Karpas-422 (cell line): ENCODE measurements at regions not wholly inside any gene's neighbourhood (a gene's known extent, or its start where the extent isn't known, plus 50 kb on each side); places are given as distances from the start of the nearest gene placed in this dataset.
"Not testable (repeated sequence)": the region's sequence is repeated elsewhere in the genome, so short reads cannot be mapped to it uniquely, and the experiment has no call there.

Source experiments
- DNase-seq: peaks from one replicate; pipeline ENCODE4 v3.0.0-alpha.2; 2015
- H2AFZ ChIP-seq: fragments of 200-600 bp; sonication (generic); 2 replicates; pipeline ENCODE4 v1.6.1; 2014; ENCODE audit warnings: antibody characterized with exemption, low read length, mixed read lengths
- H3K27ac ChIP-seq: fragments of 200-600 bp; sonication (generic); 2 replicates; pipeline ENCODE4 v1.5.1; 2014; ENCODE audit warnings: mild to moderate bottlenecking, low read length, moderate library complexity
- H3K27me3 ChIP-seq: fragments of 200-600 bp; sonication (generic); 2 replicates; pipeline ENCODE4 v1.6.1; 2014; ENCODE audit warnings: low read length, mixed read lengths
- H3K36me3 ChIP-seq: fragments of 200-600 bp; sonication (generic); 2 replicates; pipeline ENCODE4 v1.6.1; 2014; ENCODE audit warnings: low read length, mixed read lengths; ENCODE audit not compliant: insufficient read depth
- H3K4me1 ChIP-seq: fragments of 200-600 bp; sonication (generic); 2 replicates; pipeline ENCODE4 v1.6.1; 2014; ENCODE audit warnings: mild to moderate bottlenecking, low read length, mixed read lengths
- H3K4me2 ChIP-seq: fragments of 200-600 bp; sonication (generic); 2 replicates; pipeline ENCODE4 v1.6.1; 2014; ENCODE audit warnings: low read length, low read depth, mild to moderate bottlenecking; ENCODE audit not compliant: poor library complexity, severe bottlenecking
- H3K4me3 ChIP-seq: fragments of 200-600 bp; sonication (generic); 2 replicates; pipeline ENCODE4 v1.5.1; 2014; ENCODE audit warnings: mild to moderate bottlenecking, antibody characterized with exemption, low read length, mixed read lengths
- H3K79me2 ChIP-seq: fragments of 200-600 bp; sonication (generic); 2 replicates; pipeline ENCODE4 v1.6.1; 2014; ENCODE audit warnings: mild to moderate bottlenecking, low read length, mixed read lengths
- H3K9ac ChIP-seq: fragments of 200-600 bp; sonication (generic); 2 replicates; pipeline ENCODE4 v1.6.0; 2014; ENCODE audit warnings: low read length
- H3K9me2 ChIP-seq: fragments of 200-600 bp; sonication (generic), shearing (Covaris generic); replicated peaks from 2 replicates; pipeline ENCODE4 v1.6.0; 2014; ENCODE audit warnings: mild to moderate bottlenecking, low read length, moderate library complexity; ENCODE audit not compliant: insufficient read depth
- H3K9me3 ChIP-seq: fragments of 300-700, 200-600 bp; sonication (generic); 2 replicates; pipeline ENCODE4 v1.6.1; 2014; ENCODE audit warnings: low read length, mixed read lengths
- H4K20me1 ChIP-seq: fragments of 200-600 bp; sonication (generic); 2 replicates; pipeline ENCODE4 v1.6.1; 2014; ENCODE audit warnings: mild to moderate bottlenecking, antibody characterized with exemption, low read length, low read depth; ENCODE audit not compliant: insufficient read depth

DNA sequence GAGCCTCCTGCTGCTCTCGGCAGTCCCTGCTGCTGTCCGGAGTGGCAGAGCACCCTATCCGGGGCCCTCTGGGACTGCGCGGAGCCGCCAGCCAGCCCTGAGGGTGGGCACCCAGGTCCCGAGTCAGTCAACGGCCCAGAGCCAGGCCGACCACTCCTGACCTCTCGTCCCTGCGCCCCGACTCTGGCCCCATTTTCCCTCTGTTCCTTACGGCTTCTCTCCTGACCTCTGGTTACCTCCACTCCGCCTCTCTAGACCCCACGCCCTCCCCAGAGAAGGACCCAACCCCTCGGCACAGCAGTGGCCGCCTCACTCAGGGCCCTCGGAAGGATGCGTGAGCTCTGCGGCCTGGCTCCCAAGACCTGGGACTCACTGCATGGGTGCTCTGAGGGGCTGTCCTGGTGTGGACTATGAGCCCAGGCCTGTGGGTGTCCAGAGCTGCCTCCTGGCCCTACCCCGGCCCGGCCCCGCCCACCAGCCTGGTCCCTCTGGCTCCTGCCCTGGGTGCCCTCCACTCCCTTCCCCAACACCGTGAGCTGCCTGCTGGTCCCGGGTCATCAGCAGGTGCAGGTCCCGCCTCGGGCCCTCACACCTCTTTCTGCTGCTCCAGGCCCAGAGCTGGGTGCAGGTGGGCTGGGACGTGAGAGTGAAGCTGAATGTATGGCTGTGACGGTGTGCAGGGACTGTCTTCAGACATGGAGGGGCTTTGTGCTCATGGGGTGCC, 71.8 kb downstream of the TMEM121 start:
- not testable (repeated sequence) for H3K27ac ChIP-seq, H3K27me3 ChIP-seq, H3K9ac ChIP-seq, H3K9me3 ChIP-seq, H3K9me2 ChIP-seq, H4K20me1 ChIP-seq, H2AFZ ChIP-seq, H3K4me1 ChIP-seq, H3K4me2 ChIP-seq, DNase-seq, H3K4me3 ChIP-seq, H3K36me3 ChIP-seq, H3K79me2 ChIP-seq

DNA sequence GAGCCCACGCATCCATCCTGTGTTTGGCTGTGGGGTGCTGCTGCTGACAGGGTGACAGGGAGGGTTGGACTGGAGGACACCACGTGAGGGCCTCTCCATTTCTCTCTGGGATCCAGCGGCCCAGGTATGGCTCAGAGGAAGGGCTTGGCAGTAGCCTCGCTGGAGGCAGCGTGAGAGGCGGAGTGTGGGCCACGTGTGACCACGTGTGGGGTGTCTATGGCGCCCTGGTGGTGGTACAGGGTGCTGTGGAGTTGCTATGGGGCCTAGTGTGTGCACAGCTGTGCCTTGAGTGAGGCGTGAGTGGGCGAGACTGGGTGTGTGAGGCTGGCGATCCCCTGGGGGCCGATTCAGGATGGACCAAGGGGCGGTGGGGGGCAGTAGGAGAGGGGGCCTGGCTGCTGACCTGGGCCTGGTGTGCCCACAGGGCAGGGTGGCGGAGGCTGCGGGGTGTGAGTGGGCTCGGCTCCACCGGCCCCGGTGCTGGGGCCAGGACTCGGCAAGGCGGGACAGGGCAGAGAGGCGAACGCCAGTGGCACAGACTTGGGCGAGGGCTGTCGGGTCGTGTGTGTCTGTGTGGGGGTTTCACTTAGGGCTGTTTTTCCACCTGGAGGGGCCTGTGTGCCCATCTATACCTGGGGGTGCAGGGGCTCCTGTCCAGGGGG, 72.7 kb downstream of the TMEM121 start:
- not testable (repeated sequence) for H3K9me2 ChIP-seq, H3K27me3 ChIP-seq, H3K4me1 ChIP-seq, H2AFZ ChIP-seq, H3K79me2 ChIP-seq, H3K4me3 ChIP-seq, H3K4me2 ChIP-seq, H3K36me3 ChIP-seq, H3K9ac ChIP-seq, H3K9me3 ChIP-seq, H4K20me1 ChIP-seq, H3K27ac ChIP-seq, DNase-seq

DNA sequence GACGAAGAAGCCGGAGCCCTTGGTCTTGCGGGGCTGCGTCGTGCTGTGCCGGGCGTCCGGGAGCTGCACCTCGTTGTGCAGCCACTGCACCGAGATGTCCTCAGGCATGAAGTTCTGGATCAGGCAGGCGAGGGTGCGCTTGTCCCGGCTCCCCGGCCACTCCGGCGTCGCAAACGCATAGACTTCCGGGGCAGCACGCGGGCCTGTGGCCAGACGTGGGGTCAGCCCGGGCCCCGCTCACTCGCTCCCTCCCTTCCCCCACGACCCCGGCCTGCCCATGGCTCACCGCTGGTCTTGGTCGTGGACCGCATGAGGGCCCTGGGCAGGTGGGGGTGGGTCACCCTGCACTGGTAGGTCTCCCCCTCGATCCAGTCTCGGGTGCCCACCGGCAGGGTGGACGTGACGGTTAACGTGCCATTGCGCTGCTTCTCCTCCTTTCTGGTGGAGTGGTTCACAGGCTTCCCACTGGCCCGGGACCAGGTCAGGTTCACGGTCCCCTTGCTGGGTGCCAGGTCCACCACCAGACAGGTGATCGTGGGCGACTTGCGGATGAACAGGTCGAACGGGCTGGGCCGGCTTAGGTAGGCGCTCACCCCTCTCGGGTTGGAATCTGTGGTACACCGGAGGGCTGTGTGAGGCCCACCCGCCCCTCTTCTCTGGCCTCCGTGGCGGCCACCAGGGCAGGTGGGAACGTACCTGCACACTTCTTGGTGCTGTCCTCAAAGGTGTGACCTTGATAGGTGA, 74.0 kb downstream of the TMEM121 start:
- H3K9ac ChIP-seq = not testable (repeated sequence)

DNA sequence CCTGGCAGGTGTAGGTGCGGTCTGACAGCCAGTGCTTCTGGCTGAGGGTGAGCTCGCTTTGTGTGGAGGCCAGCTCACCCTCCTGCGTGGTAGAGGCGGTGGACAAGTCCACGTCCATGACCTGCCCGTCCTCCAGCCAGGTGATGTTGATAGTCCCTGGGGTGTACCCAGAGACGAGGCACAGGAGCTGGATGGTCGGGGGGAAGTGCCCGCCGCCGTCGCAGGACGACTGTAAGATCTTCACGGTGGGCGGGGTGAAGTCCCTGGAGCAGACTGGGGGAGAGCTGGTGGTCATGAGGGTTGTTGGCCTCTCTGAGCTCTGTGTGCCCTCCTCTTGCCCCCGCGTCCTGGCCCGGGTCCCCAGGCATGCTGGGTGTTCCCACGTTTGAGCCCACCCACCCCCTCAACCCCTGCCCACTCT, 74.6 kb downstream of the TMEM121 start:
- Histone ChIP-seq H3K79me2 (no peaks in the 10 kb centered on the region), H3K4me1 (no peaks in the 10 kb centered on the region), H4K20me1 (no peaks in the 10 kb centered on the region), H3K27me3 (no peaks in the 10 kb centered on the region), H2AFZ (no peak overlapping the region), H3K9me2 (no peaks in the 10 kb centered on the region), H3K36me3 (no peaks in the 10 kb centered on the region), H3K9ac (no peak overlapping the region), H3K27ac (no peak overlapping the region), H3K4me2 (no peak overlapping the region), H3K4me3 (no peak overlapping the region), H3K9me3 (no peaks in the 10 kb centered on the region)
- DNase-seq = peak; percentile 39

More for the DNA sequence above, 74.0 kb downstream of the TMEM121 start:
- not testable (repeated sequence) for DNase-seq, H3K79me2 ChIP-seq, H4K20me1 ChIP-seq, H3K27me3 ChIP-seq, H3K27ac ChIP-seq, H3K9me3 ChIP-seq, H3K4me2 ChIP-seq, H2AFZ ChIP-seq, H3K36me3 ChIP-seq, H3K9me2 ChIP-seq, H3K4me3 ChIP-seq, H3K4me1 ChIP-seq

DNA sequence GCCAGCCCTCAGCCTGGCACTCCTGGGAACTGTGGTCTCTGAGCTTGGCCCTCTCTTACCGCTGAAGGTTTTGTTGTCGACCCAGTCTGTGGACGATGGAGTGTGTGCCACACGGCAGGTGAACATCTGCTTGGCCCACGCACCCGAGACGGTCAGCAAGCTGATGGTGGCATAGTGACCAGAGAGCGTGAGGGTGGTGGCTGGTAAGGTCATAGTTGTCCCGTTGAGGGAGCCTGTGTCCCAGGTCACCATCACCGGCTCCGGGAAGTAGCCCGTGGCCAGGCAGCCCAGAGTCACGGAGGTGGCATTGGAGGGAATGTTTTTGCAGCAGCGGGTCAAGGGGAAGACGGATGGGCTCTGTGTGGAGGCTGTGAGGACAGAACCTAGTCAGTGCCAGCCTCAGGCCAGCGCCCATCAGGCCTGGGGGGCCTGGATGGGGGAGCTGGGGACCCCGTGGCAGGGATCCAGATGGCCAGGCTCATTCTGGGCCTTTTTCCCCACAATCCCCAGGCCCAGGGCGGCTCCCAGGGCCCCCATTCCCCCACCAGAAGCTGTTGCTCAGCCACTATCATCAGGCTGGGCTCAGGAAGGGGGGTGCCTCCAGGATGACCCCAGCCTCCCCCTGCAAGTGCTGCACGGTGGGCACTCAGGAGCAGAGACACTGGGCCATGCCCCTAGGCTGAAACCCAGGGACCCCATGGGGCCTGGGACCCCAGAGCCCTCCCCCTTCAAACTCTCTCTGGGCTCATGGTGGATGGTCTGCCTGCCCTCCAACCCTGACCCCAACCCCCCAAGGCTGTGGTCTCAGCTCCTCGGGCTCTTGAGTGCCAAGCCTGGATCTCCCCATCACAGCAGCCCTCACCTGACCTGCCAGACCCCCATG, 75.2 kb downstream of the TMEM121 start:
- no peaks in the 10 kb centered on the region for H3K36me3 ChIP-seq
- H3K9me3 ChIP-seq = no peaks in the 10 kb centered on the region
- no peaks in the 10 kb centered on the region for H4K20me1 ChIP-seq
- no peaks in the 10 kb centered on the region for H3K4me1 ChIP-seq
- H3K27me3 ChIP-seq = no peaks in the 10 kb centered on the region
- no peaks in the 10 kb centered on the region for H3K9me2 ChIP-seq
- no peaks in the 10 kb centered on the region for H3K79me2 ChIP-seq
- no peak overlapping the region for H3K4me2 ChIP-seq
- H2AFZ ChIP-seq = no peak overlapping the region
- no peak overlapping the region for H3K9ac ChIP-seq
- no peak overlapping the region for H3K4me3 ChIP-seq
- no peak for DNase-seq
- no peak overlapping the region for H3K27ac ChIP-seq

DNA sequence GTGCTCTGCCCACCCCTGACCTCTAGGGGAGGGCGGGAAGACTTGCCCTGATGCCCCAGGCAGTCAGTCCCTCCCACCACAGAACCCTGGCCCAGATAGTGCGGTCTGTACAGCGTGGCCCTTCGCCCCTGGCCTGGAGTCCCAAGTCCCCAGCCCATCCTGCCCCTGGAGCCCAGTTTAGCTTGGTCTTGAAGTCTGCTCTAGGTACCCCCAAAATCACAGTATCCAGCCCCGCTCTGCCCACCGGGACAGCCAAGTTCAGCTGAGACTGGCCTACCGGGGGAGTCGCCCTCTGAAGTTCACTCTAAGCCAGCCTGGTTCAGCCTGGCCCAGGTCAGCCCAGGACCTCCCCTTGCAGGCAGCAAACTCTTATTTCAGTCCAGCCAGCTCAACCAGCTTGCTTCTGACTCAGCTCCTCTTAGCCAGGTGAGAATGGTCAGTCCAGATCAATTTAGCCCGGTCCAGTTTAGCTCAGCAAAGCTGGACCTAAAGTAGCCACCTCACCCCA, 75.9 kb downstream of the TMEM121 start:
- Histone ChIP-seq H3K27ac (no peak overlapping the region), H3K27me3 (no peaks in the 10 kb centered on the region), H3K79me2 (no peaks in the 10 kb centered on the region), H4K20me1 (no peaks in the 10 kb centered on the region), H3K9me3 (no peaks in the 10 kb centered on the region), H3K36me3 (no peaks in the 10 kb centered on the region), H2AFZ (no peak overlapping the region), H3K4me2 (no peak overlapping the region), H3K4me1 (no peaks in the 10 kb centered on the region), H3K9ac (no peak overlapping the region), H3K9me2 (no peaks in the 10 kb centered on the region), H3K4me3 (no peak overlapping the region)
- peak; percentile 38 for DNase-seq

DNA sequence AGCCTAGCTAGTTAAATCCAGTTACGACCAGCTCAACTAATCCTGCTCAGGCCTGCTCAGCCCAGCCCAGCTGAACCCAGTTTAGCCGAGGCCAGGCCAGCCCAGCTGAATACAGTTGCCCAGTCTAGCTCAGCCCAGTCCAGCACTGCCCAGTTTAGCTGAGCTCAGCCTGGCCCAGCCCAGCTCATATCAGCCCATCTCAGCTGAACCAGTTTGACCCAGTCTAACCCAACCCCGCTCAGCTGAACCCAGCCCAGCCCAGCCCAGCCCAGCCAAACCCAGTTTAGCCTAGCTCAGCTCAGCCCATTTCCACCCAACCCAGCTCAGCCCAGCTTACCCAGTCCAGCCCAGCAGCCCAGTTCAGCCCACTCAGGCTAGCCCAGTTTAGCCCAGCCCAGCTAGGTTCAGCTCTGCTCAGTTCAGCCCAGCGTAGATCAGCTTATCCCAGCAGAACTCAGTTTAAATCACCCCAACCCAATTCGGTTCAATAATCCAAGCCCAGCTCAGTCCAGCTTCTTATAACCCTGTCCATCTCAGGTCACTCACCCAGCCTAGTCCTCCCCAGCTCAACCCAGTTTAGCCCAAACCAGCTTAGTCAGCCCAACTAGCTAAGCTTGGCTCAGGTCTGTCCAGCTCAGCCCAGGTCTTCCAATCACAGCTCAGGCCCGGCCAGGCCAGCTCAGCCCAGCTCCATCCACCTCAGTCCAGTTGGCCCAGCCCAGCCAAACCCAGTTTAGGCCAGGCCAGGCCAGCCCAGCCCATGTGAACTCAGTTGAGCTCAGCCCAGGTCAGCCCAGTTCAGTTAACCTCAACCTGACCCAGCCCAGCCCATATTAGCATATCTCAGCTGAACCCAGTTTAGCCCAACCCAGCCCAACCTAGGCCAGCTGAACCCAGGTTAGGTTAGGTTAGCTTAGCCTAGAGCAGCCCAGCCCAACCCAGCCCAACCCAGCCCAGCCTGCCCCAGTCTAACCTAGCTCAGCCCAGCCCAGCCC, 76.7 kb downstream of the TMEM121 start:
- H3K4me3 ChIP-seq = no peak overlapping the region
- H2AFZ ChIP-seq = no peak overlapping the region
- DNase-seq = peak; percentile 40
- H3K27ac ChIP-seq = no peak overlapping the region
- H3K9ac ChIP-seq = no peak overlapping the region
- no peaks in the 10 kb centered on the region for H3K27me3 ChIP-seq
- H3K79me2 ChIP-seq = no peaks in the 10 kb centered on the region
- H3K36me3 ChIP-seq = no peaks in the 10 kb centered on the region
- no peak overlapping the region for H3K4me2 ChIP-seq
- H3K4me1 ChIP-seq = no peaks in the 10 kb centered on the region
- no peaks in the 10 kb centered on the region for H3K9me2 ChIP-seq
- H4K20me1 ChIP-seq = no peaks in the 10 kb centered on the region
- H3K9me3 ChIP-seq = no peaks in the 10 kb centered on the region
